Hepatocyte (in vitro differentiated cells): ENCODE measurements at regions not wholly inside any gene's neighbourhood (a gene's known extent, or its start where the extent isn't known, plus 50 kb on each side); places are given as distances from the start of the nearest gene placed in this dataset.

Source experiments
- CTCF ChIP-seq: fragments of 200-600 bp; sonication (generic); IDR thresholded peaks from 2 replicates; pipeline ENCODE4 v1.5.1; 2016; ENCODE audit warnings: antibody characterized with exemption, mild to moderate bottlenecking; ENCODE audit not compliant: poor library complexity
- EZH2 ChIP-seq: fragments of 200-600 bp; sonication (generic); IDR thresholded peaks from 2 replicates; pipeline ENCODE4 v1.6.1; 2016; ENCODE audit warnings: antibody characterized with exemption, mild to moderate bottlenecking, borderline replicate concordance
- EZH2phosphoT487 ChIP-seq: fragments of 200-600 bp; sonication (generic); IDR thresholded peaks from one replicate; pipeline ENCODE4 v1.6.1; 2018; ENCODE audit warnings: antibody characterized with exemption, mild to moderate bottlenecking, low read depth, moderate library complexity; ENCODE audit not compliant: unreplicated experiment, severe bottlenecking

GRCh38 chr1:91133248-91133647 is 111.4 kb upstream of the ZNF644 start:
- TF ChIP-seq EZH2 (no peak), CTCF (no peak), EZH2phosphoT487 (no peak)
